Ishikawa (cell line): ENCODE measurements at regions not wholly inside any gene's neighbourhood (a gene's known extent, or its start where the extent isn't known, plus 50 kb on each side); places are given as distances from the start of the nearest gene placed in this dataset.

Experiments
- CREB1 ChIP-seq: IDR thresholded peaks from 2 replicates; pipeline ENCODE4 v1.6.1; 2012; ENCODE audit warnings: low read depth
- TAF1 ChIP-seq: IDR thresholded peaks from 2 replicates; pipeline ENCODE4 v1.6.1; 2012; ENCODE audit warnings: low read depth, mild to moderate bottlenecking
- TCF12 ChIP-seq: IDR thresholded peaks from 2 replicates; pipeline ENCODE4 v1.6.1; 2012; ENCODE audit warnings: low read depth

GRCh38 chr15:98567951-98568350, 80.4 kb upstream of the IGF1R start:
- TF ChIP-seq TCF12, result no peak
- TF ChIP-seq CREB1, result no peak
- TF ChIP-seq TAF1, result no peak
